Uterus (tissue), 3 donors: ENCODE measurements at regions not wholly inside any gene's neighbourhood (a gene's known extent, or its start where the extent isn't known, plus 50 kb on each side); places are given as distances from the start of the nearest gene placed in this dataset.

Experiments
- DNase-seq, 2 donors: peaks; one replicate each; pipeline ENCODE4 v3.0.0-alpha.2; 2019 to 2020
- H3K27ac ChIP-seq, 2 donors: fragments of 200-600 bp; sonication (generic); 1 replicate in 1 of 2; 2 replicates in 1 of 2; pipeline ENCODE4 v1.5.1; 2016 to 2018
- H3K27me3 ChIP-seq, 2 donors: fragments of 200-600 bp; sonication (generic); one replicate each; pipeline ENCODE4 v1.5.1; 2018 to 2019; ENCODE audit warnings: control low read depth in 1 of 2
- H3K36me3 ChIP-seq, 2 donors: fragments of 200-600 bp; sonication (generic); one replicate each; pipeline ENCODE4 v1.5.1; 2019; ENCODE audit warnings: control low read depth in 1 of 2
- H3K4me1 ChIP-seq, 2 donors: fragments of 200-600 bp; sonication (generic); one replicate each; pipeline ENCODE4 v1.5.1; 2018 to 2019; ENCODE audit warnings: control low read depth in 1 of 2
- H3K4me3 ChIP-seq, 2 donors: fragments of 200-600 bp; sonication (generic); 1 replicate in 1 of 2; 2 replicates in 1 of 2; pipeline ENCODE4 v1.5.1; 2018 to 2019; ENCODE audit warnings: mild to moderate bottlenecking in 1 of 2
- H3K9me3 ChIP-seq, 2 donors: fragments of 200-600 bp; sonication (generic); one replicate each; pipeline ENCODE4 v1.5.1; 2019; ENCODE audit warnings: control low read depth in 1 of 2
- POLR2A ChIP-seq, 2 donors: fragments of 450-650 bp; IDR thresholded peaks; one replicate each; pipeline ENCODE4 v1.6.1; 2016; ENCODE audit warnings: antibody characterized with exemption in 2 of 2, mild to moderate bottlenecking in 1 of 2, moderate library complexity in 1 of 2
- intact Hi-C: fragments of 100-400 bp; cut with DNase I; formaldehyde crosslinking; loops from one replicate; pipeline ENCODE4 v1.15.1; 2023; ENCODE audit warnings: low total_unique reads
- TF ChIP-seq, protein P1 (sequence below), 4 experiments: fragments of 200-600 bp in 2 of 4; fragments of 450-650 bp in 2 of 4; sonication (generic) in 2 of 4; IDR thresholded peaks; one replicate each; pipeline ENCODE4 v1.5.1; 2016 to 2019; ENCODE audit warnings: antibody characterized with exemption in 4 of 4, mild to moderate bottlenecking in 2 of 4, moderate library complexity in 1 of 4
- donor health status: DM: yes; HTN: yes; CAD: no.

DNA sequence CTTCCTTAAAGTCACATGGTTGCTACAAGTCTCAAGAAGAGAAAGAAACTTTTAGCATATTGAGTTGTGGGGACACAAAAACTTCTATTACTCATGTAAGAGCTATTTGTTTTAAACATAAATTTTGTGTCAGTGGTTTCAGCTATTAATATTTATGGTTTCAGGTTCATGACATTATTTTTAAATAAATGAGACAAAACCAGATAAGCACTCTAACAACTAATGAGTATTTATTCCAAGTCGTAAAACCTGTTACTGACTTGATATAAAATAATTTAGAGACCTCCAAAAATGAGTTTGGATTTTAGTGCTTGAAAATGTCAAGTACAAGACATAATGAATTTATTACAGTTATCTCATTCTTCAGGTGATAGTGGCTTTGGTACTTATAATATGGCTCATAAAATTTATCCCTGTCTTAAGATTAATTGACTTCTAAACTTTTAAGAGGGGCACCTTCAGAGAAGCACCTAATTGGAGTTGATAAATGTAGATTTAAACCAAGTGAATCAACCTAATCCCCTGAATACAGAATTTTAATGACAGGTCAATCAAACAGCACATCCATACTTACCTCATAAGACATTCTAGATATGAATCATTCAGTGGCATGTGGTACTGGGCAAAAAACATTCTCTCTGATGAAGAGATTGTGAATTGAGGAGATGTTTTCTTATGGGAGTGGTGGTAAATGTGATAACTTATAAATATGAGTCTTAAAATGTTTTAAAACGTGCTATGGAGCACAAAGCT, 167.7 kb upstream of the PTGFR start:
- Histone ChIP-seq H3K27ac (no peak overlapping the region), H3K4me1 (no peaks in the 10 kb centered on the region), H3K9me3 (no peaks in the 10 kb centered on the region), H3K36me3 (no peaks in the 10 kb centered on the region), H3K4me3 (no peak overlapping the region), H3K27me3 (no peaks in the 10 kb centered on the region)
- intact Hi-C loops: no loop called here
- TF ChIP-seq, protein P1, sequence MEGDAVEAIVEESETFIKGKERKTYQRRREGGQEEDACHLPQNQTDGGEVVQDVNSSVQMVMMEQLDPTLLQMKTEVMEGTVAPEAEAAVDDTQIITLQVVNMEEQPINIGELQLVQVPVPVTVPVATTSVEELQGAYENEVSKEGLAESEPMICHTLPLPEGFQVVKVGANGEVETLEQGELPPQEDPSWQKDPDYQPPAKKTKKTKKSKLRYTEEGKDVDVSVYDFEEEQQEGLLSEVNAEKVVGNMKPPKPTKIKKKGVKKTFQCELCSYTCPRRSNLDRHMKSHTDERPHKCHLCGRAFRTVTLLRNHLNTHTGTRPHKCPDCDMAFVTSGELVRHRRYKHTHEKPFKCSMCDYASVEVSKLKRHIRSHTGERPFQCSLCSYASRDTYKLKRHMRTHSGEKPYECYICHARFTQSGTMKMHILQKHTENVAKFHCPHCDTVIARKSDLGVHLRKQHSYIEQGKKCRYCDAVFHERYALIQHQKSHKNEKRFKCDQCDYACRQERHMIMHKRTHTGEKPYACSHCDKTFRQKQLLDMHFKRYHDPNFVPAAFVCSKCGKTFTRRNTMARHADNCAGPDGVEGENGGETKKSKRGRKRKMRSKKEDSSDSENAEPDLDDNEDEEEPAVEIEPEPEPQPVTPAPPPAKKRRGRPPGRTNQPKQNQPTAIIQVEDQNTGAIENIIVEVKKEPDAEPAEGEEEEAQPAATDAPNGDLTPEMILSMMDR (IDR thresholded peaks at IDR 0.05): no peak
- TF ChIP-seq POLR2A (IDR thresholded peaks at IDR 0.05): no peak
- no peak for DNase-seq

DNA sequence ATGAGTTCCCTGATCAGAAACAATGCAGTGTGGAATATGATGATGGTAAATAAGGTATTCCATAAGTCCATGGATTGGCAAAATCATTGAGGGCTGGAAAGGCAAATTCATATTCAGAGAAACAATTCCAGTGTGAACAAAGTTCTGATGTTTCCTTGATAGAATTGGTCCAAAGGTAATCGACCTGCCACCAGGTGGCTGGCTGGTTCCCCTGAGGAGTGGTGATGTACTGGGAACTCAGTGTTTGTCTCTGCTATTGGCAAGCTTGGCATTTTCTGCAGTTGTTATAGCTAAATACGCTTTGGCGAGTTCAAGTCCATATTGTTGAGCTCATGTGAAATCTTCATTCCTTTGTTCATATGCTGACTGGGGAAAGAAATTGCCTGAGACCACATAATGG, 165.5 kb upstream of the PTGFR start:
- TF ChIP-seq, protein P1 (IDR thresholded peaks at IDR 0.05): no peak
- TF ChIP-seq POLR2A (IDR thresholded peaks at IDR 0.05): no peak
- H3K9me3 ChIP-seq: no peaks in the 10 kb centered on the region

DNA sequence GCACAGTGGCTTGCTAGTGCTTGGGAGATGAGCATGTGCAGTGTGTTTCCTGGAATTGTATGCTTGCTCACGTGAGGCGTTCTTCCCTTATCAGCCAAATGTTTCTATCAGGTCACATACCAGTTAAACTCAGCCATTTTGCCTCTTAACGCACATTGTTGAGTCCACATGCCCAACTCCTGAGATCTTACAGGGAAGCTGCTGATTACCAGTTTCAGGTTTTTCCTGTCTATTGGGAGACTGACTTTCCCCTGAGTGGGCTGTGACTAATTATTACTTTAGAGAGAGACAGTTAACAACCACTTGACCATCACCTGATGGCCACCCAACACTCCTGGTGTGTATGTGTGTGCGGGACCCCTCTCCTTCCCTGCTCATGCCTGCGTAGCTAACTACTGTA, 161.3 kb upstream of the PTGFR start:
- DNase-seq: no peak
- intact Hi-C loops: no loop called here
- no peak overlapping the region for H3K4me3 ChIP-seq
- TF ChIP-seq, protein P1 (IDR thresholded peaks at IDR 0.05): no peak
- no peak for TF ChIP-seq POLR2A (IDR thresholded peaks at IDR 0.05)
- no peaks in the 10 kb centered on the region for H3K36me3 ChIP-seq
- no peaks in the 10 kb centered on the region for H3K27me3 ChIP-seq
- H3K9me3 ChIP-seq: no peaks in the 10 kb centered on the region
- no peaks in the 10 kb centered on the region for H3K4me1 ChIP-seq
- no peak overlapping the region for H3K27ac ChIP-seq

More for the DNA sequence above, 165.5 kb upstream of the PTGFR start:
- Histone ChIP-seq H3K27ac (no peak overlapping the region), H3K4me3 (no peak overlapping the region), H3K4me1 (no peaks in the 10 kb centered on the region), H3K36me3 (no peaks in the 10 kb centered on the region), H3K27me3 (no peaks in the 10 kb centered on the region)
- intact Hi-C loops: no loop called here
- DNase-seq: no peak

DNA sequence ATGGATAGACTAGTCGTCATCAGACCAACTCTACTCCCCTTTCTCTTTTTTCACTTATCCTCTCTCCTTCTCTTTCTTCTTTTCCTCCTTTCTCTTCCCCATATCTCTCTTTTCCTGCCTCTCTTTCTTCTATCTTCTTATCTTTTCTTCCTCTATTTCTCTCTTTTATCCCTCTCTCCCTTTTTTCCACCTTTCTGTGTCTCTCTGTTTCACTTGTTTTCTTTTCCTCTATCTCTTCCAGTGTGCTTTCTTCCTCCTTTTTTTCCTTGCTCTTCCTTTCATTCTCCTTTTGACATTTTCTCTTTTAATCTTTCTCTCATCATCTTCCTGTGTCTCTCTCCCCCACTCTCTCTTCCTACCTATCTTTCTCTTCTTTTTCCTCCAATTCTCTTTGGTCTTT, 159.0 kb upstream of the PTGFR start:
- no peak for DNase-seq
- Histone ChIP-seq H3K4me1 (no peaks in the 10 kb centered on the region), H3K27me3 (no peaks in the 10 kb centered on the region), H3K27ac (no peak overlapping the region), H3K9me3 (no peaks in the 10 kb centered on the region), H3K4me3 (no peak overlapping the region), H3K36me3 (no peaks in the 10 kb centered on the region)
- intact Hi-C loops: no loop called here
- TF ChIP-seq, protein P1 (IDR thresholded peaks at IDR 0.05): no peak
- no peak for TF ChIP-seq POLR2A (IDR thresholded peaks at IDR 0.05)

DNA sequence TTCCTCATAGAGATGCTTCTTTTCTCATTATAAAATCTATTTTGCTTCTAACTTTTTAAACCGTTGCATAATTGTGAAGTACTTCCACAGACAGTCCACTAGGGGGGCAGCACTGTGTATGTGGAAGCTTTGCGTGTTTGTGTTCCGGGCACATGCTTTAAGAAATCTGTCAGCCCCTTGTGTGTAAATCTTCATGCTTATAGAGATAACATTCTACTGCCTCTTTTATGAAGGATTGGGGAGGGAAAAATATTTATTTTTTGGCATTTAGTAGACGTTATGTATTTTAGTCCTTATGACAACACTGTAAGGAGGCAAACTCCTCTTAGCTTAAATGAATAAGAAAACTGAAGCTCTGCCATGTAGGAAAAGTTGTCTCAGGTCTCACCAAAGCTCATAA, 157.3 kb upstream of the PTGFR start:
- H3K4me1 ChIP-seq: no peaks in the 10 kb centered on the region

More for the DNA sequence above, 157.3 kb upstream of the PTGFR start:
- intact Hi-C loops: no loop called here
- DNase-seq: peak; percentile 27 to 31
- Histone ChIP-seq H3K27me3 (no peaks in the 10 kb centered on the region), H3K27ac (peak overlapping the region; percentile 33 to 68), H3K4me3 (no peak overlapping the region), H3K9me3 (no peaks in the 10 kb centered on the region), H3K36me3 (no peaks in the 10 kb centered on the region)
- TF ChIP-seq, protein P1 (IDR thresholded peaks at IDR 0.05): peak; percentile 53 to 78 (median 68)
- TF ChIP-seq POLR2A (IDR thresholded peaks at IDR 0.05): no peak
